ENCODE measurements at regions not wholly inside any gene's neighbourhood (a gene's known extent, or its start where the extent isn't known, plus 50 kb on each side); places are given as distances from the start of the nearest gene placed in this dataset.

GRCh38 chr14:53807542-53807941 lies 149.1 kb downstream of the BMP4 start:
- DNase-seq (ENCODE audit: low read depth), result no peak

DNA sequence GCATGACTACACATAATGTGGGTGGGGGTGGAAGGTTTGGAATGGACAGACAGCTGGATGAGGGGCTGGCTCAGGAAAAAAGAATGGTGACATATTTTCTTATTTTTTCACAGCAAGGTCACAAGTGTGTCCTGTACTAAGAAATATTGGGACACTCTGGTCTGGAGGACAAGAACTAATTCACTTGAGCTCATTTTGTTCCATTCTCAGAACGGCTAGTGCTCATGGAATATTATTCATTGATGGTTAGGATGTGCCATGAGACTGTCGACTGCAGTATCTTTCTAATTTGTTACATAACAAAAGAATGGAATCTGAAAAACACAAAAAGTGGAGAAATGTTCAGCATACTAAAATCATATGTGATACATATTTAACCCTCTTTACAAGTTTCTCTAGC lies 149.5 kb downstream of the BMP4 start:
- DNase-seq (ENCODE audit: low read depth), result no peak

GRCh38 chr14:53796734-53797133 lies 159.9 kb downstream of the BMP4 start:
- DNase-seq (ENCODE audit: low read depth), result no peak

- DNase-seq (ENCODE audit: low read depth), result no peak
These were observed 162.7 kb downstream of the BMP4 start for GRCh38 chr14:53793790-53794505.

- no peak for DNase-seq (ENCODE audit: low read depth)
These were observed 163.7 kb downstream of the BMP4 start for GRCh38 chr14:53792909-53793308.

GRCh38 chr14:53790731-53791500 lies 165.7 kb downstream of the BMP4 start:
- no peak for DNase-seq (ENCODE audit: low read depth)

GRCh38 chr14:53788566-53788965 lies 168.1 kb downstream of the BMP4 start:
- DNase-seq (ENCODE audit: low read depth), result no peak

- DNase-seq (ENCODE audit: low read depth), result no peak
These were observed 170.6 kb downstream of the BMP4 start for GRCh38 chr14:53786045-53786444.

DNA sequence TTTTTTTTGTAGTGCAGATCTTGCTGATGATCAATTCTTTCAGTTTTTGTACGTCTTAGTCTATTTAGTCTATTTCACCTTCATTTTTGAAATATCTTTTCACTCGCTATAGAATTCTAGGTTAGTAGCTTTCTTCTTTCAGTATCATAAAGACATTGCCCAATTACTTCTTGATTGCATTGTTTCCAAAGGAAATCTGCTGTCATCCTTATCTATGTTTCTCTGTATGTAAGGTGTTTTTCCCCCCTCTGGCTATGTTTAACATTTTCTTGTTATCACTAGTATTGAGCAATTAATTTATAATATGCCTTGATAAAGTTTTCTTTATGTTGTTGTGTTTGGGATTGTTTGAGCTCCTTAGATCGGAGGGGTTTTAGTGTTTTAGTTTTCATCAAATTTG lies 171.9 kb downstream of the BMP4 start:
- no peak for DNase-seq (ENCODE audit: low read depth)

GRCh38 chr14:53783256-53783655 lies 173.4 kb downstream of the BMP4 start:
- DNase-seq (ENCODE audit: low read depth), result no peak

GRCh38 chr14:53780051-53780555 lies 176.5 kb downstream of the BMP4 start:
- no peak for DNase-seq (ENCODE audit: low read depth)

DNA sequence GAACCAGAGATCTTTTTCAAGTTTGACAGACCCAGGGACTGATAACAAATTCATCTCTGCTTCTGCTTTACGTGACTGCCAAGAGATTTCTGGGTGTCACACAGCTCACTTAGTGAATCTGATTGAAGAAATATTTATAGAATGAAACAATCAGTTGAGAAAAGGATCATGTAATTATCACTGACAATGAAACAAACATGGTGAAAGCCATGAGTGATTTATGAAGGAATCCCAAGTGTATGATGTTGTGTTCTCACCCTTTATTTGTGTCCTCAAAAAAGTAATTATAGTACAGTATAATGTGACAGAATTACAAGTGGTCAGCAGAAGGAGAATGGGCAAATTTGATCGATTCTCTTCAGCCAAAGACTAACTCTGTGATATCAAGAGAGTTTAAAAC lies 177.3 kb downstream of the BMP4 start:
- no peak for DNase-seq (ENCODE audit: low read depth)

- DNase-seq (ENCODE audit: low read depth), result no peak
These were observed 178.4 kb downstream of the BMP4 start for GRCh38 chr14:53778263-53778662.

DNA sequence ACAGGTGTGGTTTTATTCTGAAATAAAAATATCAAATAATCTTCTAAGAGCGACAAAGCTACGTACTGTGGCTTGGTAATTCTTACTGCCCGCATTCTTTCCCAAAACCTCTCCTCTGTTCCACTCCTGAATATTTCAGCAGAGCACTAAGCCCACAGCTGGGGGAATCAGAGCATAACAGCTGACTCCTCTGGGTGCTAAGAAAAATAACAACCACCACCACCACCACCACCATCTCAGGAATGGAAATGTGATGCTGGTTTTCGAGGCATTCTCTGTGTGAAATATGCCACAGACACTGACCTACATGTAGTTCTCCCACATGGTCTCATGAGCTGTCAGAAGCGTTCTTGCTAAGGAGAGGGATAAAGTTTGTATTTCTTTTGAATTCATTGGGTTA lies 183.7 kb downstream of the BMP4 start:
- DNase-seq (ENCODE audit: low read depth), result no peak

DNA sequence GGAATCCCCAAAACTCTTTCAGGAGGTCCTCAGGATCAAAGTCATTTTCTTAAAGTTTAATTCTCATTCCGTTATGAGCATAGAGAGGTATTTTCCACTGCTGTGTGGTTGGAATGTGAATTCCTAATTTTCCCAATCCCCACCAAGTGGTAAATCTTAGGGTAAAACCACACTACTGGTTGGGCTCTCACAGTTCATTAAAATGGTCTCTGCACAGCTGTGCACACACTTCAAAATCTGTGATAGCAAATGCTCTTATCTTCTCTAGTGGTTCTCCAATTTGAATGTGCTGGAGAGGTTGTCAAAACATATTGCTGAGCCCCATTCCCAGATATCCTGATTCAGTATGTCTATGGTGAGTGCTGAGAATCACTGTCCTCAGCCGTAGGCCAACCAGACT lies 189.1 kb downstream of the BMP4 start:
- no peak for DNase-seq (ENCODE audit: low read depth)

- no peak for DNase-seq (ENCODE audit: low read depth)
These were observed 190.0 kb downstream of the BMP4 start for GRCh38 chr14:53766601-53767000.

DNA sequence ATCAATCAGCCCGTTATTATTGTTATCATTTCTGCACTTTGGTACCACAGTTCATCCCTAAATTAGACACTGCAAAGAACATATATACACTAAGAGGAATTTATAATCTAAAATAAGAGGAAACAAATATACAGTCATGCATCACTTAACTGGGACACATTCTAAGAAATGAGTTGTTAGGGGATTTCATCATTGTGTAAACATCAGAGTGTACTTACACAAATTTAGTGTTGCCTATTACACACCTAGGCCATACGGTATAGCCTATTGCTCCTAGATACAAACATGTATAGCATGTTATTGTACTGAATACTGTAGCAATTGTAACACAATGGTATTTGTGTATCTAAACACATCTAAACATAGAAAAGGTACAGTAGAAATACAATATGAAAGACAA lies 190.5 kb downstream of the BMP4 start:
- no peak for DNase-seq (ENCODE audit: low read depth)

GRCh38 chr14:53764846-53765245 lies 191.8 kb downstream of the BMP4 start:
- no peak for DNase-seq (ENCODE audit: low read depth)

- DNase-seq (ENCODE audit: low read depth), result no peak
These were observed 198.5 kb downstream of the BMP4 start for GRCh38 chr14:53758141-53758540.

GRCh38 chr14:53757732-53758131 lies 198.9 kb downstream of the BMP4 start:
- no peak for DNase-seq (ENCODE audit: low read depth)

- no peak for DNase-seq (ENCODE audit: low read depth)
These were observed 205.0 kb downstream of the BMP4 start for GRCh38 chr14:53751650-53752049.

GRCh38 chr14:53748691-53749090 lies 207.9 kb downstream of the BMP4 start:
- DNase-seq (ENCODE audit: low read depth), result no peak

DNA sequence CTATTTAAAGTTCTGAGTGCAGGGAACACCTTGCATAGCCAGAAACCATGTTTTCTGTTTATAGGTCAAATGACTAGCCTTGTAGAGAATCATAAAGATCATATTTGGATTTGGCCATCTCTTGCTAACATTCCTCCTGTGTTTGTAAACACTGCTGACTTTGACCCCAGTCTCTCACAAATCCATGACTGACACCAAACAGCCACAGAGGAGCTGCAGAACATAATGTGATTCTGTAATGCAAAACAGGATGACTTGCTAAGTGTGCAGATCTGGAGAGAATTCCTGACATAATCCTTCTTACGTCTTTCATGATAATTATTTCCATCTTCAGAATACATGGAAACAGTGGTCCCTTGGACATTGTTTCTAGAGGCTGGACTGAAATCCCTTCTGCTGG lies 211.8 kb downstream of the BMP4 start:
- DNase-seq (ENCODE audit: low read depth), result no peak

DNA sequence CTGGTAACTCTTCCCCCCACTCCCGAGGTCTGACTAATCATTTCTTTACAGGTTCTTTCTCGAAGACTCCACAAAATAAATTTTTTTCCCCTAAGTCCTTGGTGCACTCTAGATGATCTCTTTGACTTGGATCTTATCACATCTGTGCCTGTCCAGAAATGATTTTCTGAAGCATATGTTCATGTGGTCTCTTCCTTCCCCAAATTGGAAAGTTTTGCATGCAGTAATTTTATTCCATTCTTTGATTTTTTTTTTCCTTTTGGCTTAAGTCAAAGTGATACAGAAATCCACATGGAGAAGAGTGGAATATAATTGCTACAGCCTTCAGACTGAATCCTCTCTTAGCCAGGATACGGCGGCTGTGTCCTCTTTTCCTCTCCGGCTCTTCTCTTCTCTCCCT lies 213.3 kb downstream of the BMP4 start:
- DNase-seq (ENCODE audit: low read depth), result no peak
